ENCODE measurements at regions not wholly inside any gene's neighbourhood (a gene's known extent, or its start where the extent isn't known, plus 50 kb on each side); places are given as distances from the start of the nearest gene placed in this dataset.

- no peaks in the 10 kb centered on the region for H3K9me3 ChIP-seq (replicated peaks; ENCODE audit: control insufficient read depth, low read depth, low read length)
- no peak overlapping the region for H3K27ac ChIP-seq (ENCODE audit: low read length)
- no peak for DNase-seq
- H3K4me1 ChIP-seq (ENCODE audit: control insufficient read depth, insufficient read depth, low read length) = no peaks in the 10 kb centered on the region
- no peaks in the 10 kb centered on the region for H3K27me3 ChIP-seq (ENCODE audit: control insufficient read depth, insufficient read depth, low read length)
- no peak overlapping the region for H3K4me3 ChIP-seq (ENCODE audit: low read length)
- no peaks in the 10 kb centered on the region for H3K36me3 ChIP-seq (ENCODE audit: control insufficient read depth, insufficient read depth, low read length)
These were observed 253.8 kb upstream of the COL8A1 start for GRCh38 chr3:99384596-99384995.

GRCh38 chr3:99376926-99377325, 261.5 kb upstream of the COL8A1 start:
- Histone ChIP-seq H3K27ac (ENCODE audit: low read length) (no peak overlapping the region), H3K36me3 (ENCODE audit: control insufficient read depth, insufficient read depth, low read length) (no peaks in the 10 kb centered on the region), H3K4me1 (ENCODE audit: control insufficient read depth, insufficient read depth, low read length) (no peaks in the 10 kb centered on the region), H3K4me3 (ENCODE audit: low read length) (no peak overlapping the region), H3K9me3 (replicated peaks; ENCODE audit: control insufficient read depth, low read depth, low read length) (no peaks in the 10 kb centered on the region), H3K27me3 (ENCODE audit: control insufficient read depth, insufficient read depth, low read length) (no peaks in the 10 kb centered on the region)
- no peak for DNase-seq
- WGBS (ENCODE audit: insufficient coverage) = 91% methylated on average over 2 of the region's 3 CpGs

GRCh38 chr3:99373846-99374210, 264.6 kb upstream of the COL8A1 start:
- no CpG with 5 or more reads among the region's 2 CpGs for WGBS (ENCODE audit: insufficient coverage)
- no peaks in the 10 kb centered on the region for H3K4me1 ChIP-seq (ENCODE audit: control insufficient read depth, insufficient read depth, low read length)
- no peaks in the 10 kb centered on the region for H3K9me3 ChIP-seq (replicated peaks; ENCODE audit: control insufficient read depth, low read depth, low read length)
- DNase-seq = no peak
- no peak overlapping the region for H3K4me3 ChIP-seq (ENCODE audit: low read length)
- H3K27ac ChIP-seq (ENCODE audit: low read length) = no peak overlapping the region
- H3K27me3 ChIP-seq (ENCODE audit: control insufficient read depth, insufficient read depth, low read length) = no peaks in the 10 kb centered on the region
- H3K36me3 ChIP-seq (ENCODE audit: control insufficient read depth, insufficient read depth, low read length) = no peaks in the 10 kb centered on the region

GRCh38 chr3:99373088-99373845, 265.1 kb upstream of the COL8A1 start:
- Histone ChIP-seq H3K36me3 (ENCODE audit: control insufficient read depth, insufficient read depth, low read length) (no peaks in the 10 kb centered on the region), H3K27me3 (ENCODE audit: control insufficient read depth, insufficient read depth, low read length) (no peaks in the 10 kb centered on the region), H3K4me1 (ENCODE audit: control insufficient read depth, insufficient read depth, low read length) (no peaks in the 10 kb centered on the region), H3K4me3 (ENCODE audit: low read length) (no peak overlapping the region), H3K9me3 (replicated peaks; ENCODE audit: control insufficient read depth, low read depth, low read length) (no peaks in the 10 kb centered on the region), H3K27ac (ENCODE audit: low read length) (no peak overlapping the region)
- WGBS (ENCODE audit: insufficient coverage) = 0% methylated on average over 1 of the region's 4 CpGs
- no peak for DNase-seq

GRCh38 chr3:99366663-99367429, 271.5 kb upstream of the COL8A1 start:
- no peak for DNase-seq
- no peaks in the 10 kb centered on the region for H3K36me3 ChIP-seq (ENCODE audit: control insufficient read depth, insufficient read depth, low read length)
- H3K4me1 ChIP-seq (ENCODE audit: control insufficient read depth, insufficient read depth, low read length) = no peaks in the 10 kb centered on the region
- no peak overlapping the region for H3K4me3 ChIP-seq (ENCODE audit: low read length)
- no peak overlapping the region for H3K27ac ChIP-seq (ENCODE audit: low read length)
- WGBS (ENCODE audit: insufficient coverage) = no CpG with 5 or more reads among the region's 5 CpGs
- H3K27me3 ChIP-seq (ENCODE audit: control insufficient read depth, insufficient read depth, low read length) = no peaks in the 10 kb centered on the region
- no peaks in the 10 kb centered on the region for H3K9me3 ChIP-seq (replicated peaks; ENCODE audit: control insufficient read depth, low read depth, low read length)

GRCh38 chr3:99365979-99366378, 272.4 kb upstream of the COL8A1 start:
- Histone ChIP-seq H3K9me3 (replicated peaks; ENCODE audit: control insufficient read depth, low read depth, low read length) (no peaks in the 10 kb centered on the region), H3K27me3 (ENCODE audit: control insufficient read depth, insufficient read depth, low read length) (no peaks in the 10 kb centered on the region), H3K36me3 (ENCODE audit: control insufficient read depth, insufficient read depth, low read length) (no peaks in the 10 kb centered on the region), H3K4me1 (ENCODE audit: control insufficient read depth, insufficient read depth, low read length) (no peaks in the 10 kb centered on the region), H3K27ac (ENCODE audit: low read length) (no peak overlapping the region), H3K4me3 (ENCODE audit: low read length) (no peak overlapping the region)
- no CpG with 5 or more reads among the region's 1 CpG for WGBS (ENCODE audit: insufficient coverage)
- no peak for DNase-seq

GRCh38 chr3:99365396-99365795, 273.0 kb upstream of the COL8A1 start:
- Histone ChIP-seq H3K4me3 (ENCODE audit: low read length) (no peak overlapping the region), H3K27me3 (ENCODE audit: control insufficient read depth, insufficient read depth, low read length) (no peaks in the 10 kb centered on the region), H3K27ac (ENCODE audit: low read length) (no peak overlapping the region), H3K4me1 (ENCODE audit: control insufficient read depth, insufficient read depth, low read length) (no peaks in the 10 kb centered on the region), H3K9me3 (replicated peaks; ENCODE audit: control insufficient read depth, low read depth, low read length) (no peaks in the 10 kb centered on the region), H3K36me3 (ENCODE audit: control insufficient read depth, insufficient read depth, low read length) (no peaks in the 10 kb centered on the region)
- no peak for DNase-seq

- Histone ChIP-seq H3K27me3 (ENCODE audit: control insufficient read depth, insufficient read depth, low read length) (no peaks in the 10 kb centered on the region), H3K27ac (ENCODE audit: low read length) (no peak overlapping the region), H3K9me3 (replicated peaks; ENCODE audit: control insufficient read depth, low read depth, low read length) (no peaks in the 10 kb centered on the region), H3K4me3 (ENCODE audit: low read length) (no peak overlapping the region), H3K36me3 (ENCODE audit: control insufficient read depth, insufficient read depth, low read length) (no peaks in the 10 kb centered on the region), H3K4me1 (ENCODE audit: control insufficient read depth, insufficient read depth, low read length) (no peaks in the 10 kb centered on the region)
- WGBS (ENCODE audit: insufficient coverage) = 67% methylated on average over 1 of the region's 1 CpG
- DNase-seq = no peak
These were observed 281.3 kb upstream of the COL8A1 start for GRCh38 chr3:99357131-99357530.

GRCh38 chr3:99356696-99357095, 281.7 kb upstream of the COL8A1 start:
- no peaks in the 10 kb centered on the region for H3K36me3 ChIP-seq (ENCODE audit: control insufficient read depth, insufficient read depth, low read length)
- H3K9me3 ChIP-seq (replicated peaks; ENCODE audit: control insufficient read depth, low read depth, low read length) = no peaks in the 10 kb centered on the region
- no peak overlapping the region for H3K4me3 ChIP-seq (ENCODE audit: low read length)
- no peak for DNase-seq
- H3K27ac ChIP-seq (ENCODE audit: low read length) = no peak overlapping the region
- no CpG with 5 or more reads among the region's 2 CpGs for WGBS (ENCODE audit: insufficient coverage)
- no peaks in the 10 kb centered on the region for H3K27me3 ChIP-seq (ENCODE audit: control insufficient read depth, insufficient read depth, low read length)
- H3K4me1 ChIP-seq (ENCODE audit: control insufficient read depth, insufficient read depth, low read length) = no peaks in the 10 kb centered on the region

- no peaks in the 10 kb centered on the region for H3K36me3 ChIP-seq (ENCODE audit: control insufficient read depth, insufficient read depth, low read length)
- no peaks in the 10 kb centered on the region for H3K4me1 ChIP-seq (ENCODE audit: control insufficient read depth, insufficient read depth, low read length)
- no peak for DNase-seq
- no peak overlapping the region for H3K27ac ChIP-seq (ENCODE audit: low read length)
- no peaks in the 10 kb centered on the region for H3K27me3 ChIP-seq (ENCODE audit: control insufficient read depth, insufficient read depth, low read length)
- H3K9me3 ChIP-seq (replicated peaks; ENCODE audit: control insufficient read depth, low read depth, low read length) = no peaks in the 10 kb centered on the region
- no peak overlapping the region for H3K4me3 ChIP-seq (ENCODE audit: low read length)
- 69% methylated on average over 1 of the region's 2 CpGs for WGBS (ENCODE audit: insufficient coverage)
These were observed 282.9 kb upstream of the COL8A1 start for GRCh38 chr3:99355465-99355864.
